Stomach smooth muscle (tissue), 2 donors: ENCODE measurements at regions not wholly inside any gene's neighbourhood (a gene's known extent, or its start where the extent isn't known, plus 50 kb on each side); places are given as distances from the start of the nearest gene placed in this dataset.

ENCODE experiments used
- H3K27ac ChIP-seq: one replicate; pipeline ENCODE4 v1.7.0; 2013; ENCODE audit warnings: mild to moderate bottlenecking, low read length, inconsistent platforms
- H3K27me3 ChIP-seq, 2 donors: one replicate each; pipeline ENCODE4 v1.7.0; 2013; ENCODE audit warnings: low read length in 2 of 2; ENCODE audit not compliant: insufficient read depth in 2 of 2, control insufficient read depth in 1 of 2
- H3K36me3 ChIP-seq, 2 donors: one replicate each; pipeline ENCODE4 v1.7.0; 2013; ENCODE audit warnings: low read length in 2 of 2; ENCODE audit not compliant: control insufficient read depth in 2 of 2, insufficient read depth in 2 of 2
- H3K4me1 ChIP-seq: one replicate; pipeline ENCODE4 v1.7.0; 2013; ENCODE audit warnings: low read length; ENCODE audit not compliant: control insufficient read depth, insufficient read depth
- H3K4me3 ChIP-seq, 2 donors: one replicate each; pipeline ENCODE4 v1.7.0; 2013; ENCODE audit warnings: low read length in 2 of 2
- H3K9ac ChIP-seq, 2 donors: one replicate each; pipeline ENCODE4 v1.7.0; 2013; ENCODE audit warnings: low read length in 2 of 2, mild to moderate bottlenecking in 1 of 2
- H3K9me3 ChIP-seq, 2 donors: one replicate each; pipeline ENCODE4 v1.7.0; 2013; ENCODE audit warnings: low read length in 2 of 2; ENCODE audit not compliant: control insufficient read depth in 2 of 2
- donor health status: healthy.
- donor health status: Pancreatic carcinoma.

DNA sequence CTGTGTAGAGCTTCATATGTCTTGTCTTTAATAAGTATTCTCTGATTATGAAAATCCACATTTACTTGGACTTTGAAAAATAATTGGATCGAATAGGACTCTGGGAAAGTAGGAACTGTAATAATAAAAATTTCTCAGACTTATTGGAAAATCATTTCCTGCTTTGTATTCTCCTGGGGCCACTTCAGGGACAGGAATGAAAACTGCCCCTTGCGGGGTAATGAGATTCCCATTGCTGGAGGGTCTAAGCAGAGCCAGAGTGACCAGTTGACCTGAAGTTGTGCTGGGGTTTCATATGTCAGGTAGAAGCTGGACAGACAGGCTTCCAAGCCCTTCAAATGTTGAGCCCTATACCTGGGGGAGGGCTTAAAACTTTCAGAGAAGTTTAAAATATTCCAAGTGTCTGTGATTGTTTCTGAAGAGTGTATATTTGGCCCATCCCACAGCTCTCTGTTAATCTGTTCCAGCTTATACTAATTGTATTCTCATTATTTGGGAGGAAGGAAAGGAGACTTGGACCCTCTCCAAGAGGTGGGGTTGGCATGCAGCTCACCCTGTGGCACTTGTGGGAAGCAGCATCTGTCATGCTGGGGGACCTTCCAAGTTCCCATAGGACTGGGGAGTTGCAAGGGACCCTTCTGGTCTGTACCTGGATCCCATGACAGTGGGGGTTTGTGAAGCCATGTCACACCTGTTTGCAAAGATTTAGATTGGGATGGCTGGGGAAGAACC lies 268.7 kb upstream of the ATP5MC3 start:
- H3K9me3 ChIP-seq, result no peaks in the 10 kb centered on the region
- no peaks in the 10 kb centered on the region for H3K36me3 ChIP-seq
- H3K4me1 ChIP-seq, result no peaks in the 10 kb centered on the region
- H3K27ac ChIP-seq, result no peak overlapping the region
- H3K27me3 ChIP-seq, result no peaks in the 10 kb centered on the region
- H3K4me3 ChIP-seq, result no peak overlapping the region
- no peak overlapping the region for H3K9ac ChIP-seq

DNA sequence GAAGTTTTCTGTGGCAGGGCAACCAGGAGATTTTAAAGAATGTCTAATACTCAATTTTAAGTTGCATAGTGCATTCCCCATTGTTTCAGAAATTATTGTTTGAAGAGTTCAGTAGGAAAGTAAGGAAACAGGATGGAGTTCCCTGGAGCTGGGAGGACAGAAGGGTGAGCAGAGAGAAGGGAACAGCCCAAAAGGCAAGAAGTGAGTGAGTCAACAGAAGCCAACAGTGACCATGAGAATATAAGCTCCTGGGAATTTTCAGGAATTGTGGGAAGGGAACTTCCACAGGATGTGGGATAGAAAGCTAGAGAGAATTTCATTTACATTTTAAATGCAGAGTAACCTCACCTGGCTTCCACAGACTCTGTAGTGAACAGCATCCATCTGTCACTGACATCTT lies 268.1 kb upstream of the ATP5MC3 start:
- no peak overlapping the region for H3K4me3 ChIP-seq
- no peaks in the 10 kb centered on the region for H3K36me3 ChIP-seq
- H3K9ac ChIP-seq, result no peak overlapping the region
- H3K4me1 ChIP-seq, result no peaks in the 10 kb centered on the region
- H3K27ac ChIP-seq, result no peak overlapping the region
- H3K9me3 ChIP-seq, result no peaks in the 10 kb centered on the region
- H3K27me3 ChIP-seq, result no peaks in the 10 kb centered on the region

DNA sequence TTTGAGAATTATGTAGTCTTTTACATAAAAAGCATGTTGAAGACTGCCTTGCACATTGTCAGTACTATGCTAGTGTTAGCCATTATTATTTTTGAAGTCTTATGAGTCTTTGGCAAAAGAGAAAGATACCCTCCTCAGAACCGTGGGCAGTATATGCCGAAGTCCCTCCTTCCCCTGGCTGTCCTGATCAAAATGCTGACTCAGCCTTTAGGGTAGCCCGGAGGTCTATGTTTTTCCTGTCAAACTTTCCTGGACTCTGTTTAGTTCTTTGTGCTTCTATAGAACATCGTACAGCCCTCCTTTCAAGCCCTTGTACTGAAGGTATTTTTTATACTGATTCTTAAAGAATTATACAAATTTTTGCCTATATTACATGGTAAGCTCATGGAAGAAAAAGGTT lies 264.7 kb upstream of the ATP5MC3 start:
- no peaks in the 10 kb centered on the region for H3K4me1 ChIP-seq
- no peak overlapping the region for H3K9ac ChIP-seq
- no peaks in the 10 kb centered on the region for H3K36me3 ChIP-seq
- peaks cover 0 to 4% of the 10 kb centered on the region in 2 donors for H3K27me3 ChIP-seq
- no peaks in the 10 kb centered on the region for H3K9me3 ChIP-seq
- H3K4me3 ChIP-seq, result no peak overlapping the region
- H3K27ac ChIP-seq, result no peak overlapping the region

DNA sequence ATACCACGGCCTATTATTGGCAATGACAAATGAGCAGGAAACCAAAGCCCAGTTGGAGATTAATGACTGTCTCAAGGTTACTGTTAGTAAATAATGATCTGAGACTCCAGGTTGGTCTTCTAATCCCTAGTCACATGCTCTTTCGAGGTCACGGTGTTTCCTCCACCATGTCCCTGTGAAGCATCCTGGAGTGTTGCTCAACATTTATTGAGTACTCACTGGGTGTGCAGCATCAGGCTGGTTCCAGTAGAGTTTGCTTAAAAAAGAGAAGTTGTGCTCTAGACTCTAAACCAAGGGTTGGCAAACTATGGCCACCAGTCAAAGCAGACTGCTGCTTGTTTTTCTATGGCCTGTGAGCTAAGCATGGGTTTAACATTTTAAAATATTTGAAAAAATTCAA lies 263.8 kb upstream of the ATP5MC3 start:
- H3K4me3 ChIP-seq, result no peak overlapping the region
- peaks cover 0 to 4% of the 10 kb centered on the region in 2 donors for H3K27me3 ChIP-seq
- H3K4me1 ChIP-seq, result no peaks in the 10 kb centered on the region
- H3K9ac ChIP-seq, result no peak overlapping the region
- H3K27ac ChIP-seq, result no peak overlapping the region
- H3K9me3 ChIP-seq, result no peaks in the 10 kb centered on the region
- H3K36me3 ChIP-seq, result no peaks in the 10 kb centered on the region

DNA sequence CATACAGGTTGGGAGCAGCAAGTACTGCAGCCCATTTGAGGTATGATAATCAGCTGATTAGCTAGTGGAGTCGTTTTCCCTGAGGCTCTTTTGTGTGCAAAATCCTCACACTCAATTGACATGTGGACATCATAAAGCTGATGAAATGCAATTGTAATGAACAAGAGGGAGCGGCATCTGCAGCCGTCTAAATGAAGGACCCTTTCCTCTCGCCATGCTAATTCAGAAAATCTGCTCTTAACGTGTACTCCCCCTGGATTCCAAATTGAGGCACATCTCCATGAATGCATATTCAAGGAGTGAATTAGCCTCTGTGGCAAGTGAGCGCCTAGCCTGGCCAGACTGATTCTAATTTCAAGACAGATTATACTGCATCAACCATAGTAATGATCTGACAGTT lies 260.9 kb upstream of the ATP5MC3 start:
- H3K27ac ChIP-seq, result no peak overlapping the region
- H3K9me3 ChIP-seq, result no peaks in the 10 kb centered on the region
- no peaks in the 10 kb centered on the region for H3K36me3 ChIP-seq
- H3K9ac ChIP-seq, result no peak overlapping the region
- H3K27me3 ChIP-seq, result peaks cover 0 to 6% of the 10 kb centered on the region in 2 donors
- no peaks in the 10 kb centered on the region for H3K4me1 ChIP-seq
- no peak overlapping the region for H3K4me3 ChIP-seq

DNA sequence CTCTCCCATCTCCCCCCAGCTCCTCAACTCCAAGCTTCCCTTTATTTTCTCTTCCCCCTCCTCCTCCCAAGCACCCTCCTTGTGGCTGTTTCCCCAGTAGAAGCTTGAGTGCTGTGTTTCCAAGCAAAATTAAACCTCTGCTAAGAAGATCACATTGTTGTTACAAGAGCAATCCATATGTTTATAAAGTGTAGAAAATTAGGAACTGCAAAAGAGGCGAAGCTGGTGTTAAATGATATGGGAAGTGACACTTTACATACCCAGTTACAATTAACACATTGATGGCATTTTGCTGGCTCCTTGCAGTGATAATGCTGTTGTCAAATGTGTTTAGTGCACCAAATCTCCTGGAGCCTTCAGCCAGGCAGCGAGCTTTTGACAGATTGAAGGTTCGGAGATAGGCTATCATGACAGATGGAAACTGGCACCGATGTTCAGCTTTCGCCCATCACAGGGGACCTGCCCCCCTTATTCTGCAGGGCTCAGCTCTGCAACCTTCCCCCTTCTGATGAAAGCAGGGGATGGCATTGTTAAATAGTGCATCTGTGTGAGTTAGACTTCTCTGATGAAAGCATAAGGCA lies 259.8 kb upstream of the ATP5MC3 start:
- Histone ChIP-seq H3K9ac (no peak overlapping the region), H3K27ac (no peak overlapping the region), H3K4me3 (no peak overlapping the region), H3K27me3 (peaks cover 0 to 6% of the 10 kb centered on the region in 2 donors), H3K36me3 (no peaks in the 10 kb centered on the region), H3K9me3 (no peaks in the 10 kb centered on the region), H3K4me1 (no peaks in the 10 kb centered on the region)

DNA sequence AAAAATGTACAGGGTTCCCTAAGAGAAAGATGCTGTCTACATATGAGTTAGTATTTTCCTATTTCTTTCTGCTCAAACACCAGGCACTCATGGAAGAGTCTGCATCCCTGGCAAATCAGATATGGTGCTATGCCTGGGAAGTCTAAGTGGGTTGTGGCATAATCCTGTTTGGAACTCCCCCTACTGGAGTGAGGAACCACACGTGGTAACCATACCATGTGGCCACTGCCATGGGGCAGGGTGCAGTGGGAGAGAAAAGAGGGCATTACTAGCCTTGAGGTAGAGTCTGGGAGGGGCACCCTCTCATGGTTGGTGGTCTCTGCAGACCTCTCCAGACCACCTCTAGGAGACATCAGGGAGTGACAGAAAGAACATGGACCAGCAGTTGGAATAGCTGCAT lies 257.9 kb upstream of the ATP5MC3 start:
- Histone ChIP-seq H3K36me3 (no peaks in the 10 kb centered on the region), H3K4me3 (no peak overlapping the region), H3K9ac (no peak overlapping the region), H3K27me3 (peaks cover 0 to 6% of the 10 kb centered on the region in 2 donors), H3K4me1 (no peaks in the 10 kb centered on the region), H3K27ac (no peak overlapping the region), H3K9me3 (no peaks in the 10 kb centered on the region)

DNA sequence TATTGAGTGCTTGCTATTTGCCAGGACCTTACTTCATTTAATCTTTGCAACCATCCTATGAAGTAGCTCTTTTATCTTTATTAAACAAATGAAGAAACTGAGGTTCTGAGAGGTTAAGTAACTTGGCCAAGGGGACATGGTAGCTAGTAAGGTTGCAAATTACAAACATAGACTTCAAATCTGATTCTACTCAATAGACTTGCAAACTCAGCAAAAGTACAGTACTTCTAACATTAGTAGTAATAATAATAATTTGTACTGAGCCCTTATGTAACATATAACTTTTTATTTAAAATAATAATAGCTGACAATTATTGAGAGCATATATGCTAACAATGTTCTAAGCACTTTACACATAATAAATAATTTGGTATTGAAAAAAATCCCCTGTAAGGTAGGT lies 255.7 kb upstream of the ATP5MC3 start:
- H3K27ac ChIP-seq, result no peak overlapping the region

DNA sequence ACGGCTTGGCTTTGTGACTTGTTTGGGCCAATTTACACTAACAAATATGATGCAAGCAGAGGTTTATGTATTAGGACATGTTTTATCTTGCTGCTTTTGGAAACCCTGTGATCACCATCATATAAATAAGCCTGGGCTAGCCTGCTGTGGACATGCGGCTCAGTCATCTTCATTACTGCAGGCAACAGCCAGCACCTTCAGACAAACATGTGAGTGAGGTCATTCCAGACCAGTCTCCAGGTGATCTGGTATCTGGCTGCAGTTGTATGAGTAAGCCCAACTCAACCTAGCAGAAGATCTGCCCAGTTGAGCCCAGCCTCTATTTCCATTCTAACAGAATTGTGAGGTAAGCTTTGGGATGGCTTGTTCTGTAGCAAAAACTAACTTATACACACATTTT lies 254.6 kb upstream of the ATP5MC3 start:
- no peaks in the 10 kb centered on the region for H3K36me3 ChIP-seq
- H3K4me1 ChIP-seq, result no peaks in the 10 kb centered on the region
- no peaks in the 10 kb centered on the region for H3K9me3 ChIP-seq
- no peak overlapping the region for H3K4me3 ChIP-seq
- peaks cover 0 to 3% of the 10 kb centered on the region in 2 donors for H3K27me3 ChIP-seq
- H3K9ac ChIP-seq, result no peak overlapping the region
- H3K27ac ChIP-seq, result no peak overlapping the region

More for the DNA sequence above, 255.7 kb upstream of the ATP5MC3 start:
- H3K27me3 ChIP-seq, result peaks cover 0 to 6% of the 10 kb centered on the region in 2 donors
- no peak overlapping the region for H3K9ac ChIP-seq
- H3K36me3 ChIP-seq, result no peaks in the 10 kb centered on the region
- H3K9me3 ChIP-seq, result no peaks in the 10 kb centered on the region
- H3K4me3 ChIP-seq, result no peak overlapping the region
- H3K4me1 ChIP-seq, result no peaks in the 10 kb centered on the region

DNA sequence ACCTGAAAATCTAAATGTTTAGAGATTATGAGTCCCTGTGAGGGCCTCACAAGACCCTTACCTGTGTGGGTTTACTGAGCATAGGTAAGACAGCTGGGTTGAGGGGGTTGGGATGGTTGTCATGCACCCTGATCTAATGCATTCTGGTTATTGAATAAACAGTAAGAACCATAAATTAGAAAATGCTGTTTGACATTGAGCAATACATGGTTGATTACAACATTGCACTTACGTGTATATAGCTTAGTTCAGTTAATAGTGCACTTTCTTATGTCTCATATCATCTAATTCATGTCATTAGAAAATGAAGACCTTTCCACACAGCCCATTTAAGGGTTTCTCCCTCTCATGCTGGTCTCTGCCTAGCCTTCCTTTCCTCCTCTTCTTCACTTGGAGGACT lies 253.5 kb upstream of the ATP5MC3 start:
- Histone ChIP-seq H3K27me3 (peaks cover 0 to 3% of the 10 kb centered on the region in 2 donors), H3K4me1 (no peaks in the 10 kb centered on the region), H3K27ac (no peak overlapping the region), H3K4me3 (no peak overlapping the region), H3K9me3 (no peaks in the 10 kb centered on the region), H3K9ac (no peak overlapping the region), H3K36me3 (no peaks in the 10 kb centered on the region)

DNA sequence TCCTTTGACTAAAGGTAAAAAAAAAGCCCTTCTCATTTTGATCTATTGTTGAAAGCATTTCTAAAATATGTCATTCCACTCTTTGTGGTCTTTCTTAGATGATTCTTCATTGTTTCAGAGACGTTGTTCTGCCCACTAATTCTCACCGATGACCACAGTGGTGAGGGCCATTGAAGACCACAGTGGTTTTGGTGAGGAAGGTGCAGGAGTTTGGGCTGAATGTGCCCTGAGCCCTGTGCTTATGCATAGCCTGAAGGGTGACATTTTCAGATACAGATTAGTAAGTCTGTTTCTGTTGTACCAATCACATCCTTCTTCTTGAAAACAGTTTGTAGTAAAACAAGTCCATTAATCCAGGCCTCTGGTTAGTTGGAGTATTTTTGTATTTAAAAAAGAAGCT lies 251.3 kb upstream of the ATP5MC3 start:
- H3K36me3 ChIP-seq, result no peaks in the 10 kb centered on the region
- no peak overlapping the region for H3K9ac ChIP-seq
- H3K4me1 ChIP-seq, result no peaks in the 10 kb centered on the region
- H3K9me3 ChIP-seq, result no peaks in the 10 kb centered on the region
- no peak overlapping the region for H3K27ac ChIP-seq
- no peak overlapping the region for H3K4me3 ChIP-seq
- no peaks in the 10 kb centered on the region for H3K27me3 ChIP-seq
